K562 (cell line): ENCODE measurements at regions not wholly inside any gene's neighbourhood (a gene's known extent, or its start where the extent isn't known, plus 50 kb on each side); places are given as distances from the start of the nearest gene placed in this dataset.

Source experiments
- ATAC-seq: fragments of 200-7000 bp; cut with Tn5 transposase; 3 replicates; pipeline ENCODE4 v1.9.1; 2020; ENCODE audit warnings: moderate library complexity
- BruUV-seq: library from RNA; stranded (reverse); fragments of 400-500 nt; replicated peaks from 2 replicates; lab custom pipeline; 2021; lab: Mats Ljungman, UMichigan
- CTCF ChIA-PET: fragments of 300-600 bp; formaldehyde crosslinking; extraction: SDS; loops from one replicate; lab custom pipeline; 2021; ENCODE audit warnings: low intra/inter-chr PET ratio; lab: Yijun Ruan, JAX
- POLR2A ChIA-PET: fragments of 300-600, 350-650 bp; sonication (Branson Sonifier 250); formaldehyde crosslinking; extraction: SDS; loops from one replicate; lab custom pipeline; 2021; ENCODE audit warnings: antibody characterized with exemption, inconsistent platforms; lab: Yijun Ruan, JAX
- DNase-seq, 4 experiments: peaks; one replicate each; pipeline versions ENCODE4 v3.0.0 to v3.0.0-alpha.2; 2011 to 2018; ENCODE audit warnings: low spot score in 3 of 4, mixed read lengths in 3 of 4; ENCODE audit errors: extremely low read depth in 1 of 4
- FAIRE-seq: peaks from 2 replicates; lab custom pipeline; 2011; peaks lifted over from hg19 to GRCh38; lab: Jason Lieb, UNC
- H2AFZ ChIP-seq: 2 replicates; pipeline ENCODE4 v1.6.0; 2011; ENCODE audit warnings: low read depth, low read length, control low read depth, inconsistent platforms
- H3K27ac ChIP-seq: fragments of 200-600 bp; 3 replicates; pipeline ENCODE4 v1.8.0; 2011; ENCODE audit warnings: low read depth, mild to moderate bottlenecking, control low read depth, inconsistent platforms, low read length, moderate library complexity, mixed read lengths; ENCODE audit errors: extremely low read depth
- H3K27me3 ChIP-seq, 2 experiments: fragments of 300-600 bp in 1 of 2; 2 replicates in 1 of 2; 3 replicates in 1 of 2; pipeline versions ENCODE4 v1.6.0 to v1.8.0; 2011; ENCODE audit warnings: inconsistent platforms in 2 of 2, low read length in 2 of 2, mild to moderate bottlenecking in 1 of 2, mixed read lengths in 1 of 2, moderate library complexity in 1 of 2; ENCODE audit not compliant: control insufficient read depth in 2 of 2, insufficient read depth in 2 of 2
- H3K36me3 ChIP-seq: fragments of 300-600 bp; 3 replicates; pipeline ENCODE4 v1.8.0; 2011; ENCODE audit warnings: mild to moderate bottlenecking, low read length, inconsistent platforms; ENCODE audit not compliant: control insufficient read depth, insufficient read depth
- H3K4me1 ChIP-seq, 2 experiments: fragments of 200-600 bp in 1 of 2; replicated peaks in 1 of 2; 2 replicates in 1 of 2; 3 replicates in 1 of 2; pipeline versions ENCODE4 v1.5.1 to v1.8.0; 2011; ENCODE audit warnings: inconsistent platforms in 2 of 2, low read length in 2 of 2, mild to moderate bottlenecking in 1 of 2, mixed read lengths in 1 of 2, moderate library complexity in 1 of 2; ENCODE audit not compliant: control insufficient read depth in 2 of 2, insufficient read depth in 2 of 2
- H3K4me2 ChIP-seq: 2 replicates; pipeline ENCODE4 v1.6.1; 2011; ENCODE audit warnings: low read length, control low read depth, inconsistent platforms, mixed read lengths; ENCODE audit not compliant: insufficient read depth
- H3K4me3 ChIP-seq: fragments of 200-600 bp; sonication (generic), shearing (Covaris generic); 2 replicates; pipeline ENCODE4 v1.5.1; 2016; ENCODE audit warnings: control low read depth, inconsistent platforms
- H3K79me2 ChIP-seq: fragments of 200-600 bp; 3 replicates; pipeline ENCODE4 v1.8.0; 2011; ENCODE audit warnings: low read length, inconsistent platforms; ENCODE audit not compliant: control insufficient read depth, insufficient read depth
- H3K9ac ChIP-seq, 2 experiments: 2 replicates each; pipeline versions ENCODE4 v1.6.0 to v1.6.1; 2011; ENCODE audit warnings: low read depth in 2 of 2, low read length in 2 of 2, control low read depth in 1 of 2, inconsistent platforms in 1 of 2, mild to moderate bottlenecking in 1 of 2, mixed read lengths in 1 of 2; ENCODE audit not compliant: insufficient read depth in 1 of 2
- H3K9me1 ChIP-seq: one replicate; pipeline ENCODE4 v1.6.0; 2011; ENCODE audit warnings: inconsistent platforms, mild to moderate bottlenecking, low read length, moderate library complexity; ENCODE audit not compliant: control insufficient read depth, insufficient read depth
- H3K9me3 ChIP-seq: replicated peaks from 2 replicates; pipeline ENCODE4 v1.5.1; 2011; ENCODE audit warnings: low read depth, low read length, inconsistent platforms; ENCODE audit not compliant: control insufficient read depth, insufficient read depth
- H4K20me1 ChIP-seq: replicated peaks from 2 replicates; pipeline ENCODE4 v1.6.1; 2011; ENCODE audit warnings: low read length, inconsistent platforms, mixed read lengths; ENCODE audit not compliant: control insufficient read depth, insufficient read depth
- ARNT ChIP-seq, 2 experiments: fragments of 450-650 bp; IDR thresholded peaks; 2 replicates each; pipeline ENCODE4 v1.6.1; 2016; ENCODE audit warnings: mild to moderate bottlenecking in 1 of 2
- CXXC5 ChIP-seq: fragments of 250-450 bp; sonication (Bioruptor Pico); IDR thresholded peaks from 2 replicates; pipeline ENCODE4 v1.8.0; 2022; ENCODE audit warnings: inconsistent platforms, mild to moderate bottlenecking, moderate library complexity
- MTA3 ChIP-seq: fragments of 450-650 bp; formaldehyde crosslinking; IDR thresholded peaks from 2 replicates; pipeline ENCODE4 v1.6.1; 2017; ENCODE audit warnings: mild to moderate bottlenecking, borderline replicate concordance
- NR4A1 ChIP-seq, 2 experiments: fragments of 250-450 bp in 1 of 2; fragments of 450-650 bp in 1 of 2; sonication (Bioruptor Pico) in 1 of 2; IDR thresholded peaks; 2 replicates each; pipeline versions ENCODE4 v1.4.0 to v1.6.1; 2016 to 2020; ENCODE audit warnings: mild to moderate bottlenecking in 2 of 2, missing compliant biosample characterization in 1 of 2, missing genetic modification characterization in 1 of 2, moderate library complexity in 1 of 2
- OTX1 ChIP-seq: fragments of 450-650 bp; formaldehyde crosslinking; IDR thresholded peaks from 2 replicates; pipeline ENCODE4 v1.4.0; 2022; ENCODE audit warnings: mild to moderate bottlenecking
- PHF21A ChIP-seq: fragments of 450-650 bp; IDR thresholded peaks from 2 replicates; pipeline ENCODE4 v1.6.1; 2017; ENCODE audit warnings: low read depth, borderline replicate concordance
- POLR2AphosphoS5 ChIP-seq: IDR thresholded peaks from 2 replicates; pipeline ENCODE4 v1.6.1; 2011; ENCODE audit warnings: mild to moderate bottlenecking, low read depth, low read length, moderate library complexity; ENCODE audit not compliant: control insufficient read depth, insufficient read depth
- SUPT5H ChIP-seq: fragments of 450-650 bp; IDR thresholded peaks from 2 replicates; pipeline ENCODE4 v1.6.1; 2016
- YBX1 ChIP-seq: fragments of 450-650 bp; IDR thresholded peaks from 2 replicates; pipeline ENCODE4 v1.7.1; 2016; ENCODE audit warnings: mild to moderate bottlenecking
- ZC3H8 ChIP-seq: fragments of 450-650 bp; IDR thresholded peaks from 2 replicates; pipeline ENCODE4 v1.6.1; 2017
- ZFP1 ChIP-seq: fragments of 450-650 bp; formaldehyde crosslinking; IDR thresholded peaks from 2 replicates; pipeline ENCODE4 v1.4.0; 2020; ENCODE audit warnings: mild to moderate bottlenecking, mixed read lengths
- ZKSCAN8 ChIP-seq: fragments of 200-800 bp; sonication (Bioruptor generic); IDR thresholded peaks from 2 replicates; pipeline ENCODE4 v1.6.1; 2016; ENCODE audit warnings: missing genetic modification characterization, missing compliant biosample characterization
- ZNF282 ChIP-seq: sonication (generic); formaldehyde crosslinking; IDR thresholded peaks from 2 replicates; pipeline ENCODE4 v1.8.1; 2023; ENCODE audit warnings: missing genetic modification reagents
- ZNF444 ChIP-seq: fragments of 250-450 bp; sonication (Bioruptor Pico); IDR thresholded peaks from 2 replicates; pipeline ENCODE4 v1.4.0; 2020; ENCODE audit warnings: mild to moderate bottlenecking, moderate library complexity
- ZNF79 ChIP-seq: fragments of 250-450 bp; sonication (Bioruptor Pico); IDR thresholded peaks from 2 replicates; pipeline ENCODE4 v1.4.0; 2020; ENCODE audit warnings: low read depth, mild to moderate bottlenecking, moderate library complexity
- ZNF830 ChIP-seq: fragments of 250-450 bp; sonication (Bioruptor Pico); IDR thresholded peaks from 2 replicates; pipeline ENCODE4 v1.5.0; 2021; ENCODE audit warnings: mild to moderate bottlenecking
- ZSCAN29 ChIP-seq: fragments of 450-650 bp; IDR thresholded peaks from 2 replicates; pipeline ENCODE4 v1.6.1; 2017
- WGBS: fragments of 100-300 bp; shearing (Covaris generic); methylation state at CpG from one replicate; pipeline ENCODE4 v1.1.6; 2016; ENCODE audit warnings: low coverage, mixed read lengths; ENCODE audit not compliant: insufficient coverage; ENCODE audit errors: missing lambda C conversion rate; 5-methylcytosine and 5-hydroxymethylcytosine counted together
- in situ Hi-C: fragments of 300-500 bp; cut with MboI; formaldehyde crosslinking; loops from 4 replicates; pipeline ENCODE4 v1.15.0; 2018; ENCODE audit warnings: inconsistent platforms, mixed read lengths
- intact Hi-C: fragments of 100-400 bp; cut with micrococcal nuclease; formaldehyde crosslinking; loops from 2 replicates; pipeline ENCODE4 v1.14.2; 2022
- TF ChIP-seq, protein P1 (sequence below): fragments of 250-450 bp; sonication (Bioruptor Pico); IDR thresholded peaks from 2 replicates; pipeline ENCODE4 v1.5.1; 2021; ENCODE audit warnings: mild to moderate bottlenecking

DNA sequence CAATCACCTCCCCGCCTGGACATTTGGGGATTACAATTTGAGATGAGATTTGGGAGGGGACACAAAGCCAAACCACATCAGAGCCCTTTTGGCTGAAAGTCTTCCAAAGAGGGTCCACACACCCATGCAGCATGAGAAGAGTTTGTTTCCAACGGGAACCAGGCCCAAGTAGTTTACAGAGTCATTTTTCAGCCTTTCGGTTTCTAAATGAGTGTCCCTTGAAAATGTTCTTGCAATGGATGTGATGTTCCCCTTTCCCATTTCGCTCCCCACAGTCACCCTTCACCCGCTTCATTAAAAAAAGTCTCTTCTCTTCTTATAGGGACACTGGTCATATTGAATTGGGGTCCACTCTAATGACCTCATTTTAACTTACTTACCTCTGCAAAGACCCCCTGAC lies 157.4 kb downstream of the ARL4C start:
- 5% methylated on average over 5 of the region's 5 CpGs for WGBS
- H3K4me1 ChIP-seq: no peaks in the 10 kb centered on the region
- H3K27me3 ChIP-seq: peaks cover 0 to 13% of the 10 kb centered on the region in 2 experiments; a peak in 1 of 5 replicates
- no peak for TF ChIP-seq ZKSCAN8 (CRISPR knock-in tag)
- no peak for TF ChIP-seq ZNF444
- TF ChIP-seq ZC3H8: no peak
- TF ChIP-seq ZNF282 (CRISPR knock-in tag): no peak
- no peak for TF ChIP-seq SUPT5H
- no peak for TF ChIP-seq ZFP1 (CRISPR knock-in tag)
- no peak for TF ChIP-seq NR4A1 (CRISPR knock-in tag; IDR thresholded peaks at IDR 0.05)
- no peak for TF ChIP-seq NR4A1 (tag; IDR thresholded peaks at IDR 0.05)
- no peak for TF ChIP-seq MTA3
- BruUV-seq: no TSS peak
- no peak for ATAC-seq
- no peak overlapping the region for H3K4me2 ChIP-seq
- H3K9me1 ChIP-seq: no peaks in the 10 kb centered on the region
- in situ Hi-C loops: no loop called here
- DNase-seq: no peak
- no peaks in the 10 kb centered on the region for H3K36me3 ChIP-seq
- intact Hi-C loops: no loop called here
- H3K27ac ChIP-seq: no peak overlapping the region
- no peaks in the 10 kb centered on the region for H3K9me3 ChIP-seq
- no peaks in the 10 kb centered on the region for H4K20me1 ChIP-seq
- H2AFZ ChIP-seq: no peak overlapping the region
- no peaks in the 10 kb centered on the region for H3K79me2 ChIP-seq
- H3K9ac ChIP-seq: no peak overlapping the region
- CTCF ChIA-PET: no interaction called here
- FAIRE-seq: no peak
- POLR2A ChIA-PET: no interaction called here
- H3K4me3 ChIP-seq: no peak overlapping the region

DNA sequence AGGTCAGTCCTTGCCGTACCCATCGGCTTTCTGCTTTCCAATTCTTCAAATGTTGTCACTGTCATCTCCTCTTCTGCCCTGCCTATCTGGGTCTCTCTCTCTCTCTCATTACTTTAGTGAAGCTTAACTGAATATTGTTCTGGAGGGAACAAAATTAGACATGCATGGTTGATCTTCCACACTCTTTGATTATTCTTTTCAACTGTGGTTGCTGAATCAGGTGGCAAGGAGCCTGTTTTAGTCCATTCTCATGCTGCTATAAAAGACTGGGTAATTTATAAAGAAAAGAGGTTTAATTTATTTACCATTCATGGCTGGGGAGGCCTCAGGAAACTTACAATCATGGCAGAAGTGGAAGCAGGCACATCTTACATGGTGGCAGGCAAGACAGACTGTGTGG lies 157.9 kb downstream of the ARL4C start:
- Histone ChIP-seq H3K27ac (no peak overlapping the region), H3K27me3 (peaks cover 0 to 13% of the 10 kb centered on the region in 2 experiments; a peak in 1 of 5 replicates), H3K4me3 (no peak overlapping the region), H3K9me1 (no peaks in the 10 kb centered on the region), H3K9ac (no peak overlapping the region), H3K9me3 (no peaks in the 10 kb centered on the region), H4K20me1 (no peaks in the 10 kb centered on the region), H3K79me2 (no peaks in the 10 kb centered on the region), H3K36me3 (no peaks in the 10 kb centered on the region), H3K4me1 (no peaks in the 10 kb centered on the region), H3K4me2 (no peak overlapping the region), H2AFZ (no peak overlapping the region)
- intact Hi-C loops (no loop called here), in situ Hi-C loops (no loop called here)
- ATAC-seq (no peak), FAIRE-seq (no peak), DNase-seq (no peak)
- BruUV-seq: no TSS peak
- ChIA-PET CTCF (no interaction called here), POLR2A (no interaction called here)
- WGBS: 0% methylated on average over 2 of the region's 2 CpGs
- TF ChIP-seq YBX1 (no peak), ZNF830 (CRISPR knock-in tag) (no peak), ZNF79 (CRISPR knock-in tag) (no peak), ARNT (IDR thresholded peaks at IDR 0.05) (no peak), ZSCAN29 (no peak), CXXC5 (CRISPR knock-in tag) (no peak), OTX1 (no peak), PHF21A (no peak), POLR2AphosphoS5 (no peak)
- TF ChIP-seq, protein P1, sequence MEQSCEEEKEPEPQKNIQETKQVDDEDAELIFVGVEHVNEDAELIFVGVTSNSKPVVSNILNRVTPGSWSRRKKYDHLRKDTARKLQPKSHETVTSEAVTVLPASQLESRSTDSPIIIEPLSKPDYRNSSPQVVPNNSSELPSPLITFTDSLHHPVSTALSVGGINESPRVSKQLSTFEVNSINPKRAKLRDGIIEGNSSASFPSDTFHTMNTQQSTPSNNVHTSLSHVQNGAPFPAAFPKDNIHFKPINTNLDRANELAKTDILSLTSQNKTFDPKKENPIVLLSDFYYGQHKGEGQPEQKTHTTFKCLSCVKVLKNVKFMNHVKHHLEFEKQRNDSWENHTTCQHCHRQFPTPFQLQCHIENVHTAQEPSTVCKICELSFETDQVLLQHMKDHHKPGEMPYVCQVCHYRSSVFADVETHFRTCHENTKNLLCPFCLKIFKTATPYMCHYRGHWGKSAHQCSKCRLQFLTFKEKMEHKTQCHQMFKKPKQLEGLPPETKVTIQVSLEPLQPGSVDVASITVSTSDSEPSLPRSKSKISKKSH (CRISPR knock-in tag): no peak
